Omental fat pad (tissue), 3 donors: ENCODE measurements at regions not wholly inside any gene's neighbourhood (a gene's known extent, or its start where the extent isn't known, plus 50 kb on each side); places are given as distances from the start of the nearest gene placed in this dataset.

Experiments
- ATAC-seq: fragments of 150-250 bp; one replicate; pipeline ENCODE4 v1.9.1; 2016; ENCODE audit warnings: mild to moderate bottlenecking, moderate library complexity; ENCODE audit not compliant: low FRiP score
- DNase-seq: peaks from one replicate; pipeline ENCODE4 v3.0.0-alpha.2; 2019; ENCODE audit warnings: low spot score
- TF ChIP-seq, protein P1 (sequence below), 3 donors: fragments of 450-650 bp; IDR thresholded peaks; one replicate each; pipeline ENCODE4 v1.5.1; 2016 to 2017; ENCODE audit warnings: antibody characterized with exemption in 3 of 3, mild to moderate bottlenecking in 3 of 3, moderate library complexity in 2 of 3

DNA sequence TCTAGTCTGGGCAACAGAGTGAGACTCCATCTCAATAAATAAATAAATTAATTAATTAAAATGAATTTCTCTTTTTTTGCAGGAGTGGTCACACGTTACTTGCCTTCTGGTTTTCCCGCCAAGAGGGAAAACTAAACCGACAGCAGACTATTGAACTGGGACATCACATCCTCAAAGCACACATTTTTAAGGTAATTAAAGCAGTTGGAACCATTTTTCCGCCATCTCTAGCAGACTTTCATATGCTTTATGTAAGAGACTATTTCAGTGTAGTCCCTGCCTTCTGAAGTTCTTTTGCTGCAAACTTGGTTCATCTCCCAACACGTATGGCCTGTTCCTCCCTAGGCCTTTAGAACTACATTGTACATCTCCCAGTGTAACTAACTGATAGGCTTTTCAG is 66.5 kb downstream of the CYB561 start:
- ATAC-seq (no peak), DNase-seq (no peak)

DNA sequence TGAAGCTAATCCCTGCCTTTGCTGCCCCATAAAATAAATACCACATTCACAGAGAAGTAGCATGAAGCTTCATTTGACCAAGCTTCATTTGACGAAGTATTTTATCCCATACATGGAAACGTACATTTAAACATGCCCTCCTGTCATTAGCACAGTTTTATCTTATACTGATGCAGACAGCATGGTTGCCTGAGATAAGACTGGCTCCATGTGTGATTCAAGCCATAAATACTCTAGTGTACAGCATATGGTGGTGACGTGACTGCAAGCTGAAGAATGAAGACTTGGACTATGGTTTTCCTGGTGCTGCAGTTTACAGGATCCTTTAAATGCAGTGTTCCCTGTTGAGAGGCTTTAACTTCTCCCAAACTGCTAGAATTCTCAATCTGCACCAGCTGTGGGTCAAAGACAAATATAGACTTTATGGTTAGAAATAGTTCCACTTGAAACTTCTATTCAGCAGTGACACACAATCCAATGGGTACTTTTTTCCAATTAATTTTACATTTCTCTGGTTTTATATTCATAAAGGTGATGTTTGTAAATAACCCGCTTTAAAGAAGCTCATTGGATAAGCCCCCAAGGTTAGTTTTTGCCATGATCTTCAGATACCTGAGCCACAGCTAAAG is 64.9 kb downstream of the CYB561 start:
- DNase-seq (no peak), ATAC-seq (no peak)
- TF ChIP-seq, protein P1, sequence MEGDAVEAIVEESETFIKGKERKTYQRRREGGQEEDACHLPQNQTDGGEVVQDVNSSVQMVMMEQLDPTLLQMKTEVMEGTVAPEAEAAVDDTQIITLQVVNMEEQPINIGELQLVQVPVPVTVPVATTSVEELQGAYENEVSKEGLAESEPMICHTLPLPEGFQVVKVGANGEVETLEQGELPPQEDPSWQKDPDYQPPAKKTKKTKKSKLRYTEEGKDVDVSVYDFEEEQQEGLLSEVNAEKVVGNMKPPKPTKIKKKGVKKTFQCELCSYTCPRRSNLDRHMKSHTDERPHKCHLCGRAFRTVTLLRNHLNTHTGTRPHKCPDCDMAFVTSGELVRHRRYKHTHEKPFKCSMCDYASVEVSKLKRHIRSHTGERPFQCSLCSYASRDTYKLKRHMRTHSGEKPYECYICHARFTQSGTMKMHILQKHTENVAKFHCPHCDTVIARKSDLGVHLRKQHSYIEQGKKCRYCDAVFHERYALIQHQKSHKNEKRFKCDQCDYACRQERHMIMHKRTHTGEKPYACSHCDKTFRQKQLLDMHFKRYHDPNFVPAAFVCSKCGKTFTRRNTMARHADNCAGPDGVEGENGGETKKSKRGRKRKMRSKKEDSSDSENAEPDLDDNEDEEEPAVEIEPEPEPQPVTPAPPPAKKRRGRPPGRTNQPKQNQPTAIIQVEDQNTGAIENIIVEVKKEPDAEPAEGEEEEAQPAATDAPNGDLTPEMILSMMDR (IDR thresholded peaks at IDR 0.05), result no peak

More for the DNA sequence above, 66.5 kb downstream of the CYB561 start:
- TF ChIP-seq, protein P1 (IDR thresholded peaks at IDR 0.05), result no peak

DNA sequence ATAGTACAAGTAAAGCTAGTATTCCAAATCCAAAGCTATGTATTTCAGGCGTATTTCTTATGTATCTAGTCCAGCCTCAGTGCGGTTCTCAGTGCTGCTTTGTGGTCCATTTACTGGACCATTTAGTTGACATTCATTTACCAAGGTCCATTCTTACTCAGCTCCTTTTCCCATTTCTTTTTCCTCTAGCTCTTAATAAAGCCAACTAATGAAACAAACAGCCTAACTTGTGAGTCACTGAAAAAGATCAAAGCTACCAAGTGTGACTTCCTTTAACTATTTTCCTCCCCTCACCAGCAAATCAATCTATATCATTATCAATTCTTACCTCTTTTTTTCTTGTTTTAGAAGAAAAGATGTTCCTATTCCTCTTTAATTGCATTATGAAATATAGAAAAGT is 64.0 kb downstream of the CYB561 start:
- no peak for DNase-seq
- ATAC-seq, result no peak
- TF ChIP-seq, protein P1 (IDR thresholded peaks at IDR 0.05), result no peak
